WTC11 (cell line): ENCODE measurements at regions not wholly inside any gene's neighbourhood (a gene's known extent, or its start where the extent isn't known, plus 50 kb on each side); places are given as distances from the start of the nearest gene placed in this dataset.

Experiments used
- ATAC-seq: fragments of 200-7000 bp; cut with Tn5 transposase; 2 replicates; pipeline ENCODE4 v1.10.0; 2021; ENCODE audit warnings: mild to moderate bottlenecking, moderate library complexity
- CTCF ChIA-PET: fragments of 300-600 bp; sonication (Branson Sonifier 250); formaldehyde crosslinking; loops from one replicate; lab custom pipeline; 2021; ENCODE audit warnings: antibody characterized with exemption; lab: Charles Lee
- POLR2A ChIA-PET: fragments of 350-600 bp; sonication (Branson Sonifier 250); formaldehyde crosslinking; loops from one replicate; lab custom pipeline; 2021; ENCODE audit warnings: antibody characterized with exemption; lab: Charles Lee
- DNase-seq: peaks from one replicate; pipeline ENCODE4 v3.0.0; 2021; ENCODE audit warnings: low spot score
- H3K27ac Mint-ChIP-seq: 2 replicates; pipeline ENCODE4 v1.8.0; 2021; ENCODE audit warnings: mixed read lengths
- H3K27me3 Mint-ChIP-seq: 2 replicates; pipeline ENCODE4 v1.8.0; 2021; ENCODE audit warnings: low read depth, mild to moderate bottlenecking, moderate library complexity, mixed read lengths
- H3K36me3 Mint-ChIP-seq: 2 replicates; pipeline ENCODE4 v1.8.0; 2021; ENCODE audit warnings: mixed read lengths
- H3K4me1 Mint-ChIP-seq: 2 replicates; pipeline ENCODE4 v1.8.0; 2022; ENCODE audit warnings: mixed read lengths
- H3K4me3 Mint-ChIP-seq: 2 replicates; pipeline ENCODE4 v1.8.0; 2021; ENCODE audit warnings: mild to moderate bottlenecking, moderate library complexity, mixed read lengths
- H3K9me3 Mint-ChIP-seq: 2 replicates; pipeline ENCODE4 v1.8.0; 2021; ENCODE audit warnings: mixed read lengths
- CDX4 ChIP-seq: fragments of 250-450 bp; sonication (Bioruptor Pico); IDR thresholded peaks from 2 replicates; pipeline ENCODE4 v1.9.0; 2021; ENCODE audit warnings: moderate library complexity, mild to moderate bottlenecking, inconsistent platforms, borderline replicate concordance
- EMX1 ChIP-seq: fragments of 250-450 bp; sonication (Bioruptor Pico); IDR thresholded peaks from 2 replicates; pipeline ENCODE4 v1.8.0; 2021; ENCODE audit warnings: mild to moderate bottlenecking
- FOXJ3 ChIP-seq: sonication (generic); formaldehyde crosslinking; IDR thresholded peaks from 2 replicates; pipeline ENCODE4 v1.9.0; 2021; ENCODE audit warnings: missing genetic modification reagents, mild to moderate bottlenecking, borderline replicate concordance
- GRHL2 ChIP-seq: fragments of 250-450 bp; sonication (Bioruptor Pico); IDR thresholded peaks from 2 replicates; pipeline ENCODE4 v1.8.0; 2022; ENCODE audit warnings: mild to moderate bottlenecking, moderate library complexity; ENCODE audit not compliant: insufficient replicate concordance, severe bottlenecking
- GTF2I ChIP-seq: fragments of 250-450 bp; sonication (Bioruptor Pico); conservative IDR thresholded peaks from 2 replicates; pipeline ENCODE4 v1.4.0; 2021; ENCODE audit warnings: mild to moderate bottlenecking
- HMGXB4 ChIP-seq: sonication (generic); formaldehyde crosslinking; IDR thresholded peaks from 2 replicates; pipeline ENCODE4 v1.8.1; 2023; ENCODE audit warnings: mild to moderate bottlenecking, moderate library complexity, missing genetic modification reagents
- JAZF1 ChIP-seq: fragments of 250-450 bp; sonication (Bioruptor Pico); IDR thresholded peaks from 2 replicates; pipeline ENCODE4 v1.9.0; 2021; ENCODE audit warnings: moderate library complexity, mild to moderate bottlenecking, inconsistent platforms
- MLX ChIP-seq: sonication (generic); formaldehyde crosslinking; IDR thresholded peaks from 2 replicates; pipeline ENCODE4 v1.8.1; 2023; ENCODE audit warnings: mild to moderate bottlenecking, missing genetic modification reagents, moderate library complexity
- NFE2L1 ChIP-seq: sonication (generic); formaldehyde crosslinking; IDR thresholded peaks from 2 replicates; pipeline ENCODE4 v1.8.1; 2023; ENCODE audit warnings: missing genetic modification reagents
- RELA ChIP-seq: sonication (generic); formaldehyde crosslinking; IDR thresholded peaks from 2 replicates; pipeline ENCODE4 v1.8.1; 2022; ENCODE audit warnings: missing genetic modification reagents, mild to moderate bottlenecking, borderline replicate concordance
- USF1 ChIP-seq: sonication (generic); formaldehyde crosslinking; IDR thresholded peaks from 2 replicates; pipeline ENCODE4 v1.8.0; 2022; ENCODE audit warnings: mild to moderate bottlenecking, missing genetic modification reagents
- ZBTB21 ChIP-seq: sonication (generic); formaldehyde crosslinking; IDR thresholded peaks from 2 replicates; pipeline ENCODE4 v1.8.1; 2023; ENCODE audit warnings: mild to moderate bottlenecking, missing genetic modification reagents, borderline replicate concordance
- ZBTB43 ChIP-seq: sonication (generic); formaldehyde crosslinking; IDR thresholded peaks from 2 replicates; pipeline ENCODE4 v1.8.1; 2023; ENCODE audit warnings: mild to moderate bottlenecking, missing genetic modification reagents
- ZMAT4 ChIP-seq: fragments of 250-450 bp; sonication (Bioruptor Pico); IDR thresholded peaks from 2 replicates; pipeline ENCODE4 v1.9.0; 2021; ENCODE audit warnings: mild to moderate bottlenecking
- ZNF281 ChIP-seq: sonication (generic); formaldehyde crosslinking; IDR thresholded peaks from 2 replicates; pipeline ENCODE4 v1.8.0; 2023; ENCODE audit warnings: mild to moderate bottlenecking, missing genetic modification reagents

GRCh38 chr6:105774247-105774646 lies 311.9 kb upstream of the PRDM1 start:
- Mint-ChIP-seq H3K27ac (no peak overlapping the region), H3K4me3 (no peak overlapping the region), H3K36me3 (peaks cover 13% of the 10 kb centered on the region), H3K4me1 (0 out of 2 replicates have a peak, but pooled peaks cover 3% of the 10 kb centered on the region), H3K9me3 (peaks cover 30% of the 10 kb centered on the region), H3K27me3 (no peaks in the 10 kb centered on the region)
- ChIA-PET CTCF (no interaction called here), POLR2A (no interaction called here)
- no peak for ATAC-seq
- TF ChIP-seq CDX4 (CRISPR knock-in tag) (no peak), GTF2I (CRISPR knock-in tag) (no peak)
- no peak for DNase-seq

- no peak overlapping the region for H3K27ac Mint-ChIP-seq
- DNase-seq, result no peak
- H3K4me1 Mint-ChIP-seq, result 0 out of 2 replicates have a peak, but pooled peaks cover 3% of the 10 kb centered on the region
- no peak overlapping the region for H3K4me3 Mint-ChIP-seq
- no peak for ATAC-seq
- CTCF ChIA-PET, result interaction anchor here (1.5 kb wide), 1 partner anchor 340 kb away, joined by 3 read pairs; no protein-coding TSS in a partner anchor
- H3K36me3 Mint-ChIP-seq, result peaks cover 13% of the 10 kb centered on the region
- peaks cover 22% of the 10 kb centered on the region for H3K9me3 Mint-ChIP-seq
- POLR2A ChIA-PET, result no interaction called here
- H3K27me3 Mint-ChIP-seq, result no peaks in the 10 kb centered on the region
- TF ChIP-seq MLX (no peak), USF1 (CRISPR knock-in tag) (no peak), ZMAT4 (no peak), RELA (CRISPR knock-in tag) (no peak), JAZF1 (CRISPR knock-in tag) (no peak), GTF2I (CRISPR knock-in tag) (no peak), HMGXB4 (CRISPR knock-in tag) (no peak), ZBTB21 (CRISPR knock-in tag) (no peak)
These were observed 314.7 kb upstream of the PRDM1 start for GRCh38 chr6:105771313-105771970.

GRCh38 chr6:105769987-105770386 lies 316.1 kb upstream of the PRDM1 start:
- no peak for DNase-seq
- Mint-ChIP-seq H3K4me1 (0 out of 2 replicates have a peak, but pooled peaks cover 3% of the 10 kb centered on the region), H3K4me3 (no peak overlapping the region), H3K27me3 (no peaks in the 10 kb centered on the region), H3K27ac (no peak overlapping the region), H3K36me3 (peaks cover 4% of the 10 kb centered on the region; the same call in 1 of the 2 replicates), H3K9me3 (peaks cover 12% of the 10 kb centered on the region)
- ATAC-seq, result no peak
- ChIA-PET POLR2A (no interaction called here), CTCF (no interaction called here)
- TF ChIP-seq FOXJ3 (CRISPR knock-in tag) (no peak), NFE2L1 (no peak), EMX1 (CRISPR knock-in tag) (no peak), ZNF281 (no peak), GRHL2 (CRISPR knock-in tag) (no peak), ZBTB43 (CRISPR knock-in tag) (no peak)
